B cell (primary cell): ENCODE measurements at regions not wholly inside any gene's neighbourhood (a gene's known extent, or its start where the extent isn't known, plus 50 kb on each side); places are given as distances from the start of the nearest gene placed in this dataset.

Source experiments
- ATAC-seq: fragments of 200-7000 bp; cut with Tn5 transposase; one replicate; pipeline ENCODE4 v1.10.0; 2021; ENCODE audit warnings: low read depth, mild to moderate bottlenecking, moderate number of reproducible peaks, moderate library complexity
- CTCF ChIA-PET: fragments of 350-600 bp; sonication (Branson Sonifier 250); formaldehyde crosslinking; loops from one replicate; lab custom pipeline; 2021; ENCODE audit warnings: antibody characterized with exemption, inconsistent platforms; lab: Charles Lee
- POLR2A ChIA-PET: fragments of 350-600 bp; sonication (Branson Sonifier 250); formaldehyde crosslinking; loops from one replicate; lab custom pipeline; 2021; ENCODE audit warnings: antibody characterized with exemption; lab: Charles Lee
- DNase-seq: peaks from one replicate; pipeline ENCODE4 v3.0.0; 2013
- H2AFZ ChIP-seq: 2 replicates; pipeline ENCODE4 v1.6.1; 2012; ENCODE audit warnings: mild to moderate bottlenecking, low read depth, low read length; ENCODE audit not compliant: insufficient read depth, poor library complexity, severe bottlenecking
- H3K27ac ChIP-seq, 2 donors: 1 replicate in 1 of 2; 2 replicates in 1 of 2; pipeline ENCODE4 v1.5.1; 2012 to 2013; ENCODE audit warnings: low read length in 2 of 2, mild to moderate bottlenecking in 2 of 2, moderate library complexity in 1 of 2
- H3K27me3 ChIP-seq, 4 experiments: fragments of 200-600 bp in 1 of 4; sonication (generic) in 1 of 4; replicated peaks in 1 of 4; 1 replicate in 2 of 4; 2 replicates in 2 of 4; pipeline versions ENCODE4 v1.6.1 to v1.7.0; 2013 to 2016; ENCODE audit warnings: low read length in 3 of 4, mild to moderate bottlenecking in 2 of 4, mixed read lengths in 1 of 4, moderate library complexity in 1 of 4; ENCODE audit not compliant: insufficient read depth in 4 of 4, control insufficient read depth in 3 of 4; ENCODE audit errors: control extremely low read depth in 1 of 4
- H3K36me3 ChIP-seq, 2 experiments: replicated peaks in 1 of 2; 1 replicate in 1 of 2; 2 replicates in 1 of 2; pipeline versions ENCODE4 v1.6.1 to v1.7.1; 2013; ENCODE audit warnings: low read length in 1 of 2; ENCODE audit not compliant: insufficient read depth in 2 of 2, control insufficient read depth in 1 of 2; ENCODE audit errors: control extremely low read depth in 1 of 2, extremely low read depth in 1 of 2
- H3K4me1 ChIP-seq, 2 donors: fragments of 200-600 bp in 1 of 2; sonication (generic) in 1 of 2; 1 replicate in 1 of 2; 2 replicates in 1 of 2; pipeline versions ENCODE4 v1.5.1 to v1.6.1; 2013 to 2017; ENCODE audit warnings: low read length in 2 of 2; ENCODE audit not compliant: control insufficient read depth in 2 of 2, insufficient read depth in 2 of 2
- H3K4me2 ChIP-seq: replicated peaks from 2 replicates; pipeline ENCODE3; 2012; ENCODE audit warnings: mild to moderate bottlenecking, low read depth, low read length; ENCODE audit not compliant: poor library complexity, severe bottlenecking
- H3K4me3 ChIP-seq, 5 experiments: fragments of 200-600 bp in 1 of 5; sonication (generic) in 1 of 5; 1 replicate in 3 of 5; 2 replicates in 2 of 5; pipeline versions ENCODE4 v1.5.1 to v1.7.0; 2011 to 2016; ENCODE audit warnings: low read length in 4 of 5, mild to moderate bottlenecking in 4 of 5, low read depth in 2 of 5, control low read depth in 1 of 5, moderate library complexity in 1 of 5; ENCODE audit not compliant: insufficient read depth in 1 of 5; ENCODE audit errors: control extremely low read depth in 1 of 5, extremely low read depth in 1 of 5
- H3K79me2 ChIP-seq: fragments of 200-600 bp; sonication (generic); one replicate; pipeline ENCODE4 v1.6.0; 2016; ENCODE audit warnings: low read length; ENCODE audit not compliant: control insufficient read depth, insufficient read depth
- H3K9ac ChIP-seq: fragments of 200-600 bp; sonication (generic); 2 replicates; pipeline ENCODE4 v1.6.1; 2017; ENCODE audit warnings: mild to moderate bottlenecking, low read length, moderate library complexity
- H3K9me3 ChIP-seq, 3 donors: one replicate each; pipeline versions ENCODE4 v1.6.1 to v1.7.1; 2013; ENCODE audit warnings: low read length in 2 of 3; ENCODE audit not compliant: control insufficient read depth in 2 of 3, insufficient read depth in 1 of 3; ENCODE audit errors: control extremely low read depth in 1 of 3
- H4K20me1 ChIP-seq: 2 replicates; pipeline ENCODE4 v1.6.0; 2012; ENCODE audit warnings: mild to moderate bottlenecking, low read length; ENCODE audit not compliant: insufficient read depth, control insufficient read depth, poor library complexity, severe bottlenecking
- H3K27ac Mint-ChIP-seq: one replicate; pipeline ENCODE4 v1.8.0; 2021; ENCODE audit warnings: mixed read lengths
- H3K27me3 Mint-ChIP-seq: one replicate; pipeline ENCODE4 v1.8.0; 2021; ENCODE audit warnings: mixed read lengths
- H3K4me1 Mint-ChIP-seq: one replicate; pipeline ENCODE4 v1.8.0; 2021; ENCODE audit warnings: mixed read lengths
- H3K4me3 Mint-ChIP-seq: one replicate; pipeline ENCODE4 v1.8.0; 2021; ENCODE audit warnings: mixed read lengths
- H3K9me3 Mint-ChIP-seq: one replicate; pipeline ENCODE4 v1.8.0; 2022; ENCODE audit warnings: mixed read lengths; ENCODE audit not compliant: insufficient read depth
- CTCF ChIP-seq: fragments of 200-600 bp; IDR thresholded peaks from one replicate; pipeline ENCODE4 v1.8.0; 2022; ENCODE audit warnings: antibody characterized with exemption, mild to moderate bottlenecking
- EZH2 ChIP-seq: IDR thresholded peaks from 2 replicates; pipeline ENCODE4 v1.6.1; 2012; ENCODE audit warnings: borderline replicate concordance, low read depth, mild to moderate bottlenecking, moderate library complexity, low read length; ENCODE audit not compliant: insufficient read depth, poor library complexity, severe bottlenecking
- WGBS: methylation state at CpG from one replicate; pipeline ENCODE4 v1.1.5; 2013; ENCODE audit warnings: missing lambda C conversion rate; ENCODE audit not compliant: insufficient coverage; 5-methylcytosine and 5-hydroxymethylcytosine counted together
- intact Hi-C: fragments of 100-400 bp; cut with micrococcal nuclease; formaldehyde crosslinking; loops from one replicate; pipeline ENCODE4 v1.10.0; 2022

- peaks cover 6% of the 10 kb centered on the region for H3K9me3 Mint-ChIP-seq
- no peak for ATAC-seq
- H2AFZ ChIP-seq: no peak overlapping the region
- H3K27me3 Mint-ChIP-seq: peaks cover 6% of the 10 kb centered on the region
- DNase-seq: no peak
- no peaks in the 10 kb centered on the region for H3K79me2 ChIP-seq
- H3K27ac ChIP-seq: no peak overlapping the region
- H3K36me3 ChIP-seq: no peaks in the 10 kb centered on the region
- POLR2A ChIA-PET: no interaction called here
- H3K4me1 ChIP-seq: no peaks in the 10 kb centered on the region
- H3K4me1 Mint-ChIP-seq: no peaks in the 10 kb centered on the region
- intact Hi-C loops: no loop called here
- H3K4me3 Mint-ChIP-seq: no peak overlapping the region
- no CpG with 5 or more reads among the region's 5 CpGs for WGBS
- no peak overlapping the region for H3K27ac Mint-ChIP-seq
- CTCF ChIA-PET: no interaction called here
- TF ChIP-seq CTCF (no peak), EZH2 (no peak)
- H3K9me3 ChIP-seq: peaks cover 0 to 3% (median 0%) of the 10 kb centered on the region in 3 donors
- H3K27me3 ChIP-seq: no peaks in the 10 kb centered on the region
- no peak overlapping the region for H3K4me2 ChIP-seq
- H3K9ac ChIP-seq: no peak overlapping the region
- no peaks in the 10 kb centered on the region for H4K20me1 ChIP-seq
- no peak overlapping the region for H3K4me3 ChIP-seq
These were observed 64.6 kb upstream of the IRX3 start for GRCh38 chr16:54351171-54351570.

GRCh38 chr16:54347961-54348360, 61.4 kb upstream of the IRX3 start:
- no peaks in the 10 kb centered on the region for H3K27me3 ChIP-seq
- no peak overlapping the region for H3K4me3 ChIP-seq
- H3K9me3 ChIP-seq: peaks cover 0 to 3% (median 0%) of the 10 kb centered on the region in 3 donors
- H4K20me1 ChIP-seq: no peaks in the 10 kb centered on the region
- no peak overlapping the region for H3K27ac Mint-ChIP-seq
- no peaks in the 10 kb centered on the region for H3K4me1 Mint-ChIP-seq
- TF ChIP-seq EZH2: no peak
- TF ChIP-seq CTCF: no peak
- no peak overlapping the region for H3K9ac ChIP-seq
- H3K9me3 Mint-ChIP-seq: no peaks in the 10 kb centered on the region
- no peak overlapping the region for H3K4me2 ChIP-seq
- no peaks in the 10 kb centered on the region for H3K4me1 ChIP-seq
- DNase-seq (no peak), ATAC-seq (no peak)
- H3K4me3 Mint-ChIP-seq: no peak overlapping the region
- H3K79me2 ChIP-seq: no peaks in the 10 kb centered on the region
- intact Hi-C loops: no loop called here
- ChIA-PET CTCF (no interaction called here), POLR2A (no interaction called here)
- no peak overlapping the region for H2AFZ ChIP-seq
- H3K27me3 Mint-ChIP-seq: peaks cover 12% of the 10 kb centered on the region
- H3K36me3 ChIP-seq: no peaks in the 10 kb centered on the region
- H3K27ac ChIP-seq: no peak overlapping the region
- no CpG with 5 or more reads among the region's 1 CpG for WGBS
